Activated CD8-positive, alpha-beta memory T cell treated with anti-CD3 and anti-CD28 coated beads for 4 hours (primary cell): ENCODE measurements at regions not wholly inside any gene's neighbourhood (a gene's known extent, or its start where the extent isn't known, plus 50 kb on each side); places are given as distances from the start of the nearest gene placed in this dataset.

Experiments
- DNase-seq, 2 donors: peaks; one replicate each; pipeline ENCODE4 v3.0.0-alpha.2; 2020; ENCODE audit warnings: low read depth in 2 of 2

DNA sequence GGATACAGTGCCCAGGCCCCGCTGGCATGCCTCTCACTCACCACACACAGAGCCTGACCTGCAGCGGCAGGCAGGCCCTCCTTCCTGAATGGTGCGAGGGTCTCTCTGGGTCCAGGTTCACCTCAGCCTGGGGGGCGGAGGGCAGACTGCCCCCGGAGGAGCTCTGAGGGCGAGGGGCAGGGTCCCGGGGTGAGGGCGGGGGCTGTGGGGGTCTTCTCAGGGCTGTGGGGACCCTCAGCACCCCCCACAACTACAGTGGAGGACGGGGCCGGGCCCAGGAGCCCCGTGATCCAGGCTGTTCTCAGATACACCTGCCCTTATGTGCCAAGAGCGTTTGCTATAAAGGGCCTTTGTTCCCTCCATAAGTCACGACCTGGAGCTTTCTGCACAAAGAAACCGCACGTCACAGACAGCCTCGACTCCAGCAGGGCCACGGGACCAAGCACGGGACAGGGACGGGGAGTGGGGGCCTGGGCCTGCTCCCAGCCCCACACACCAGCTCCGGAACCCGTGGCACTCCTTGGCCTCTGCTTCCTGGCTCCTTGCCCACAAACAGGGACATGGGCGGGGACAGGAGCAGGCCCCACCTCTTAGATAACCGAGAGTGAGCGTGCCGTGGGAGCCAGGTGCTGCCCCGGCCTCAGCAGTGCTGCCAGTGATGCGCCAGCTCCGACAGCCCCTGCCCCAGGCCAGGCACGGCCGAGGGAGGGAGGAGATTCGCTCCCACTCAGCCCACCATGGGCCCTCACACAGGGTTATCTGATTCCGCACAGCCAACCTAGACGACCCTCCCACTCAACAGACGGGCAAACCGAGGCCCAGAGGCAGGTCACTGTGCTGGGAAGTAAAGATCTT is 101.9 kb downstream of the RFLNA start:
- DNase-seq = no peak

DNA sequence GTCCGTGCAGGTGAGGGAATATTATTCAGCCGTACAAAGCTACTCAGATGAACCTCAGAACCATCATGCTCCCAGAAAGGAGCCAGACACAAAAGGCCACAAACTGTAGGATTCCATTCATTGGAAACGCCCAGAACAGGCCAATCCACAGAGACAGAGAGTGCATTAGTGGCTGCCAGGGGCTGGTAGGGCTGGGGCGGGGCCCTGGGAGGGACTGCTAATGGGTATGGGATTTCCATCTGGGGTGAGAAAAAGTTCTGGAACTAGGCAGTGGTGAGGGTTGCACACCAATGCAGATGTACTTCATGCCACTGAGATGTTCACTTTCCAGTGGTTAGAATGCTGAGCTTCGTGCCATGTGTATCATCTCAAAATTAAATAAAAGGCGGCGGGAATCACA is 101.1 kb downstream of the RFLNA start:
- no peak for DNase-seq

DNA sequence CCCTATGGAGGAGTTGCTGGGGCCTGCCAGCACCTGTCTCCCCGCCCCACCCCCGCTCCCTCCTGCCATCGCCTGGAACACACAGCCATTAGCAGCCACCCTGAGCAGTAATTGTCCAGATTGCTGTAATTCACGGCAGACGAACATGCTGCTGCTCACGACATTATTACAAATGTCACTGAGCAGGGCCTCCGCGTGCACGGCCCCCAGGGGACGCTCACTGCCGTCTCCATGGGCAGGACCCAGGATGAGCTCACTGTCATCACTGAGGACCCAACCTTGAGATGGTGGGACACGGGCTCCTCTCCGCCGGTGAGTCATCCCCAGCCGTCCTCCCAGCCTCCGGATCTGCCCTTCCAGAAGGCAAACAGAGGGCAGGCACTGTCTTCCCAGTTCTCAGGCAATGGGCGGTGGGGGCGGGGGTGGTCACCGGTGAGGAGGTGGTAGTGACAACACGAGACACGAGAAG is 100.4 kb downstream of the RFLNA start:
- DNase-seq = no peak

DNA sequence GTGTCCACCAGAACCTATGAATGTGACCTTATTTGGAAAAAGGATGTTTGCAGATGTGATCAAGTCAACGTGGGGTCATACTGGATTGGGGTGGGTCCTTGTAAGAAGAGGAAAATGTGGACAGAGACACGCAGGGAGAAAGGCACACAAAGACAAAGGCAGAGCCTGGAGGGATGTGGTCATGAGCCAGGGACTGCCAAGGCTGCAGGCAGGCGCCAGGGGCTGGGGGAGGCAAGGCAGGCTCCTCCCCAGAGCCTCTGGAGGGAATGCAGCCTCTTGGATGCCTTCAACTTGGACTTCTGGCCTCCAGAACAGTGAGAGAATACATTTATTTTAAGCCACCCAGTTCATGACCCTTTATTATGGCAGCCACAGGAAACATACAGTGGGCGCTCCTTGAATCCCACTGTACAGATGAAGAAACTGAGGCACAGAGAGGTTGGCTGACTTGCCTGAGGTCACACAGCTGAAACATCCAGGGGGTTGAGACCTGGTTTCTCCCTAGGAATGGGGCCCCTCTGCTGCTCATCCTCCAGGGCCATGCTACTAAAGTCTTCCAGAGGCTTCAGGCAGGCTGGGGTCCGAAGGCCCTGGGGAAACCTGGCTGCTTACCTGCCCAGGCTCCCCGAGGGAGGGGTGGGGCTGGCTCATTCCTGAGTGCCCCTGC is 99.7 kb downstream of the RFLNA start:
- DNase-seq = no peak

DNA sequence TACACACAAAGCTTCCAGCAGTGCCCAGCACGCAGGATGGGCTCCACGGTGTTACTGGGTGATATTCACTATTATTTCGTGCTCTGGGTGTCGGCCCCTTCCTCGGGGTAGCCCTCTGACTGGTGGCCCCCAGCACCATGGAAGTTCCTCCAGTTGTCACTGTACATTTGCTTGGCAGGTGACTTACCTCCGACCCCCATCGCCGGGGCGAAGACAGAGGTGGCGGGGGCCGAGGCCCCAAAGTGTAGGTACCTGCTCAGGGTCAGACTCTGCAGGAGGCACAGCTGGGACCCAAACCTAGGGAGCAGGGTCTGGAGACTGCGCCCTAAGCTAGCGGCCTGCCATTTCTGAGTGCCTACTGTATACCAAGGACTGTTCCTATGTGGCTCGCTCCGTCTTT is 98.9 kb downstream of the RFLNA start:
- DNase-seq = no peak

DNA sequence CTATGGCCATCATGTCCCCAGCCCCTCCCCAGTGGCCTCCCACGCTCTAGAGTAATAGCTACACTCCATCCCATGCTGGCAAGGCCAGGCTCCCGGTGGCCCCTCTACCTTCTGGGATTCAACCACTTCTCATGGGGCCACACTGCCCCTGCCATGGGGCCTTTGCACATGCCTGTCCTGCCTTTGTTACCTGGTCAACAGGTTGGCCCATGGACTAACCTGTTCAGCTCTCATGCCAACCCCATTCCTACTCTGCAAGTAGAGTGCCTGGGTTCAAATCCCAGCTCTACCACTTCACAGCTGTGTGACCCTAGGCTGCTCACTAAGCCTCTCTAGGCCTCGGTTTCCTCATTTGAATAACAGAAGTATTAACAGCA is 98.5 kb downstream of the RFLNA start:
- DNase-seq = no peak

DNA sequence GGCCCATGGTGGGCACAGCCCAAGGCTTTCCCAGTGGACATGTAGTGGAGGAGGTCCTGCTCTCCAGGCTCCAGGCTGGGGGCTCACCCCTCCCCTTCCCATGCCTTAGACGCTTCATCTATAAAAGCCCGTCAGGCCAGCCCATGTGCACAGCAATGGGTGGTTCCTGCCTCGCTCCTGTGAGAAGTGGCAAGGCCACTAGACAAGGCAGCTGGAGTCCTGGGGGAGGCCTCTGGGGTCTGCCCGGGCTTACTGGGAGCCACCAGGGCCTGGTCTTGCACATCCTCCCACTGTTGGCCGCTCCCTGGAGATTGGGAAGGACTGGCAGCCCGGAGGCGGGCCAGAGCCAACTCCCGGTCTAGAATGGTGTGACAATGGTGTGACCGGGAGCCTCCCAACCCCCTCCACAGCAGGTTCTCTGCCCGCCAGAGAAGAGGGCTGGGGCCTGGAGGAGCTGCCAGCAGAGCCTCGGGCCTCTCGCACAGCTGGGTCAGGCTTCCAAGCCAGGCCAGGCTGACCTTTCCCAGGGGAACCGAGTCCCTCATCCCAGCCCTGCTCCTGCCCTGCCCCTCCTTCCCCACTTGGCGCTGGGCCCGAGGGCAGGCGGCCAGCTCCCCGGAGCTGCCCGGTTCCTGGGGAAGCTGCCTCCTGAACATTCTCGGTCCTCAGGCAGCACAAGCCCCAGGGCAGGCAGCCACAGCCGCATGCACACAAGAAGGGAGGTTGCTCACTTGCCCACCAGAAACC is 97.9 kb downstream of the RFLNA start:
- DNase-seq = no peak

DNA sequence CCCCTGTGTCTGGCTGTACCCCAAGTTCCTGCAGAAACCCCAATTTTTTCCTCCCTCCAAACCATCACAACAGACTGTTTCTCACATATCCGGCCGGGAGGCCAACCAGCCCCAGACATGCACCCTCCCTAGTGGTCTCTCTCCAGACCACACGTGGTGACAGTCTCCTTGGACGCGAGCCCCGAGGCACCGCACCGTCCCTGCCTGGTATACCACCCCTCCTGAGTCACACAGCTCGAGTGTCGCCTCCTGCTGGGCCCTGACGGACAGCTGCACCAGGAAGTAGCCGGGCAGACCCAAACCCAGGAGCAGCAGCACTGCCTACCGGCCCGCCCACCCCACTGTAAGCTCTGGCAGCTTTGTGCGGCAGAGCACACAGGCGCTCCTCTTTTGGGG is 97.4 kb downstream of the RFLNA start:
- no peak for DNase-seq

DNA sequence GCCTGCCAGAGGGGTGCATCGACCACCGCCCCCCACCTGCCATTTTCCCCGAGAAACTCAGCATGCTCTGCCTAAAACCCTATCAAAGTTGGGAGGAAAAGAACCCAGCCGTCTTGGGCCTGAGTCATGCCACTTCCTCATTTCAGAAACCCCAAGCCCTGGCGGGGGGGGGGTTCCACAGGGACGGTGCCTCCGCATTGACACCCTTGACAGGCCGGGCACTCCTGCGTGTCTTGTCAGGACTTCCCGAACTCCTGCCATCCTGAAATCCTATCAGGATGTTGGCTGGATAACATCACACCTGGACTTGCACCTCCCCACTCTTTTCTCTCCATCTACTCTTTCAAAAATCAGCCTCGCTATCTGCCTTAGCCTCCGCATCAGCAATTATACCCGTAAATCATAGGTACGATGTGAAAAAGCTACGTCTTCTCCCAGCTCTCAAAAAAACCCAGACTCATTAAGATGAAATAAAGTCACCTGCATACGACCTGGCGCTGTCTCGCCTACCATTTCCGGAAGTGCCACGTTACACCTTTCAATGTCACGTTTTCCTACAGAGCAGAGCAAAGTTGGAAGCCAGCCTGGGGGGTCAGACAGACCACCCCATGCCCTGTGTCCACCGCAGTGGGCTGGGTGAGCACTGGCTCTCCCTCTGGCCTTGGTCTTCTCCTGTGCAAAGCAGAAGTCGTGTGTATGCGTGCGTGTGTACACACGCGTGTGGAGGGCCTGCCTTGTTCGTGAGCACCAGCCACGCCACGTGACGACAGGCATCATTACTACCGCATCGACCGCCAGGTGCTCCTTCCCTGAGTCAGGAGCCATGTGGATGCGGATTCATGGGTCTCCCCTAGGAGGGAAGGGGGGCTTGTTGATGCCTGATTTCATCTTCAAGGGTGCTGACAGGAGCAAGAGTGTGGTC is 96.7 kb downstream of the RFLNA start:
- peak; percentile 19 to 31 for DNase-seq

DNA sequence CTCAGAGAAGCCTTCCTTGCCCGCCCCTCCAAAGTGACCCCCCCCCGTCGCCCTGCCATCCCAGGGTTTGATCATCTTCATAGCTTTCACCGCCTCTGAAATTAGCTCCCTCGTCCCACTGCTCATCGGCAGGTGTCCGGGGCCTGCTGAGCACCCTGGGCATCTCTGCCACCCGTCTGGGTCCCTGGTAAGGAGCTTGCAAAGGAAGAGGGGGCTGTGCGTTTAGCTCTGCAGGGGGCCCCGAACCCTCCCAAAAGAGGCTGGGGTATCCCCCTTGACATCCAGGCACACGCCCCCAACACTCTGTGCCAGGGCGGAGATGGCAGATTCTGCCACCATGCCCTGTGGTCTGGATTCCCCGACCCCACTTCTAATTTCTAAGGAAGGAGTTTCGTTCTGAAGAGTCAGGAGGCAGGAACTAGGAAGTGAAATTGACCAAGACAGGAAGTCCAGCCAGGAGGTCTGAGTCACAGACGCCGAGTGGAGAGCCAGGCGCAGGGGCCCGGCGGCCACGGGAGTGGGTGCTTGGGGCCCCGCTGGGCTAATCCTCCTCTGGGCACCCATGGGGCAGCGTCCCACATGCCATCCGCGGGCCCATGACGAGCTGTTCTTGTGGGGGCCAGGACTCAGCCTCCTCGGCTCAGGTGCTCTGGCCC is 95.7 kb downstream of the RFLNA start:
- no peak for DNase-seq

DNA sequence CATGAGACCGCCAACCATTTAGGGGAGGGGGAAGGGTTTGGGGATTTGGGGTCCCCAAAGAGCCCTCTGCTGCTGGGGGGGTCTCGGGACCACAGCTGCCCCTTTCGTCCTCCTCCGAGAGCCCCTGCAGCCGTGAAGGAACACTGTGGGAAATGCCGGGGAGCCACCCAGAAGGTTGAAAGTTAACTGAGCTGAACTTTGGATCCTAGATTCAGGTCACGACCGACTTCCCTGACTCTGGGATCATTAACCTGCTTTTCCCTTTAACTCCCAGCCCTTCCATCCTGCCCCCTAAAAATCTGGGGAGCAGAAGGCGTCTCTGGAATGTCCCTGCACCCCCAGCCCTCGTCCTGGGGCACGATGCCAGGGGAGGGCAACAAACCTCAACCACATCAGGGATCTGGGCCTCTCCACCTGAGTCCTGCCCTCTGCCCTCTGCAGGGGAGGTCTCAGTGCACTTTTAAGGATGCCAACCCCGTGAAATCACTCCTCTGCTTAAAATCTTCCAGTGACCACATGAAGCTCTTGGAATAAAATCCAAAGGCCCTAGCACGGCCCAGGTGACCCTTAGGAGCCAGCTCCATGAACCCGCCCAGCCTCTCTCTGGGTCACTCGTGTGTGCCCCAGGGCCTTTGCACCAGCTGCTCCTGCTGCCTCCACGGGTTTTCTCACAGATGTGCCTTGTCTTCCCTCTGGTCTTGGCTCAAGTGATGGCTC is 95.0 kb downstream of the RFLNA start:
- no peak for DNase-seq

DNA sequence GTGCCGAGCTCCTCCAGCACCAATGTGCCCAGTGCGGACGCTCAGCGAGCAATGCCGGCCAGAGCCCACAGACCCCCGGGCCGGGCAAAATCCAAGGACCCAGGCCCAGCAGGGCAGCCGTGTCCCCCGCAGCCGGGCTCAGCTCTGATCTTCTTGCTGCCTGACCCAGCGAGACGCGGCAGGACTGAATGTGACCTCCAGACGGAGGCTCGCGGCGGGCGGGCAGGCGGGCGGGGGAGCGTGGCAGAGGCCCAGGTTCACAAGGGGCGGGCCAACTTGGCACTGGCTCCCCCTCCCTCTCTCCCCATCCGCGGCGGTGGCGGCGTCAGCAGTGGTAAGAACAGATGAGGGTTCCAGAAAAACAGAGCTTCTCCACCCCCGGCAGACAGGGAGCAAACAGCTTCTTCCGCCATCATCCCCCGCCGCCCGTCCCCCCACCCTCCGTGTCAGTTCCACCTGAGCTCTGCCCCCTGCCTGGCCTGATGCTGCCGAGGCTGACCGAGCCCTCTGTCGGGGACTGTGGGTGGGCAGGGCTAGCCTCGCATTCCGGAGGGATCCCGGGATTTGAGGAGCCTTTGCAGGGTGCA is 94.3 kb downstream of the RFLNA start:
- DNase-seq = peak; percentile 31 to 39

DNA sequence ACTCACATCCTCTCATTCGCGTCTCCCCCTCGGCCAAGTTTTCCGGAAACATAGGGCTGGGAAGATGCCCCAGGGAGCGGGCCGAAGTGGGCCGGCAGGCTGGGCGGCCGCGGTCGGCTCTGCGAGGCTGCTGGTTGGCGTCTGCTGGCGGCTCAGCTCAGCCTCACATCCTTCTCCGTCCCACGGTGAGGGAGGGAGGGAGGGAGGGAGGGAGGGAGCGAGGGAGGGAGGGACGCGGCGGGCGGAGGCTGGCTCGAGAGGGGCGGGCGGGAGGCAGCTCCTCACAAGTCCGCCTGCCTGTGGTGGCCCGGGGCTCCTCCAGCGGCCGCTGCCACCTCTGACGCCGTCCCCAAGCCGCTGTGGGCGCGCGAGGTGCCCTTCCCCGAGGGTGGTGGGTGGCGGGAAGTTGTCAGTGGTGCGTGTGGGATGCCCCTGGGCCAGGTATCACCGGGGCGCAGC is 93.8 kb downstream of the RFLNA start:
- peak; percentile 25 to 40 for DNase-seq

DNA sequence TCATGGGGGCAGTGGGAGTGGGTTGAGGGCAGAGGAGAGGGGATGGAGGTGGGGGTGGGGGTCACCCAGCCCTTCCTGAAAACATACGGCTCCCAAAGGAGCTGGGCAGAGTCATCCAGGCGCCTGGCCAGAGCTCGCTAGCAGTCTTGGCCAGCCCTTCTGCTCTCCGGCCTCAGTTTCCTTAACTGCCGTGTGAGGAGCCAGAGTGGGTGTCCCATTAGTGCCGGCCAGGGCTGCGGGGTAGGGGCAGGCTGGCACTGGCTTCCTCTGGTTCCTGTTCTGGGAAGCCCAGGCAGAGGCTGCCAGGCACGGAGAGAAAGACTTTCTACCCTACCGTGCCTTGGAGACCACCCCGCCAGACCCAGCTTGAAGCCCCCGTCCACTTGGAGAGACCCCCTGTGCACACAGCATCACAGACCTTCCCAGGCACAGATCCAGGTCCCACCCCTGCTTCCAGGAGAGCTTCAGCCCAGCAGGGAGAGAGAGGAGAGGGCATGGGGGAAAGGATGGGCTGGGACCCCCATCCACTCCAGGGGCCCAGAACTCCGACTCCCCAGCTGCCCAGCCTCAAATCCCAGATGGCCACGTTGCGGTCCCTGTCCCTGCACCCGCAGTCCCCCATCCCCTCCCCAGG is 93.3 kb downstream of the RFLNA start:
- DNase-seq = no peak

DNA sequence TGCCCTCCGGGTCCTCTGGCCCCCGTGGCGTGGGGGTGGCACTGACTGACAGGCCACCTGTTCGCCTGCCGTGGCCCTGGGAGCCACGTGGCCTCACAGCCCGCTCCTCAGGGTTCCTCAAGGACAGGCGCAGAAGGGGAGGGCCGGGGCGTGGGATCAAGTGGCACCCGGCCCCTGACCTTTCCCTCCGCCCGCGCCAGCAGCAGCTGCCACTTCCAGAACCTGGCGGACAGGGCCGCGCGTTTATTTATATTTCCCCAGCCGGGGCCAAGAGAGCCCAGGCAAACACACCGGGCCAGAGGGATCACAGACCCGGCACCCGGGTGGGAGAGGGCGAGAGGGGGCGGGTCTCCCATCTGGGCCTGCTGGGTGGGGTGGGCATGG is 92.6 kb downstream of the RFLNA start:
- DNase-seq = no peak

DNA sequence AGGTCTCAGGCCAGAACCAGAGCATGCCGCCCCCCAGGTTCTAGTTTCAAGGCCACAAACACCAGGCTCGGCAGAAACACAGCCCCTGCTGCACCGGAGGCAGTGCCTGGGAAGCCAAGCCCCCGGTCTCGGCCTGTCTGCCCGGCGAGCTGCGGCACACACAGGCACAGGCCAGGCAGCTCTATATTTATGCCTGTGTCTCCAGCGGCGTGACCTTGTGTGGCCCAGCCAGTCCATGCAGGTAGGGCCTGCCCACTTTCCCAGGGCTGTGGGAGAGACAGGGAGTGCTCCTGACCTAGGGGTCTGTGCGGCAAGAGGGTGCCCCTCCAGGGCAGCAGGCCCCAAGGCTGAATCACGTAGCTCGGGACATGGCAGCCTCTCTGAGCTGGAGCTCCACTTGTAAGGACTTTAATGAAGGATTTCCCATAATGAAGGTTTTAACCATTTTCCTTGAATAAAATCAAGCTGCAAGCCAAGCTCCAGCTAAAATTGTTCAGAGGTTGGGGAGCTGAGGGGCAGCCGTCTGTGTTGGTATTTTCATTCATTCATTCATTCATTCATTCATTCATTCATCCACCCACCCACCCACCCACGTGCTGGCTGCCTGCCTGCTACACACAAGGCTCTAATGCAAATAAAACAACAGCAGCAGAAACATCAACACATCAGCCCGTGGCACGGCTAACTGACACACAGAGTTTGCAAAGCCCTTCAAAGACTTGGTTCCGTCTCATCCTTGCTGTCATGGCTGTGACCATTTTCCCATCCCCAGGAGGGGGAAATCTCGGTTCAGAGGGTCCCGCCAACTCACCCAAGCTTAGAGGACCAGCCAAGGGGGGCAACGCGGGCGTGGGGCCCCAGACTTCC is 92.0 kb downstream of the RFLNA start:
- DNase-seq = no peak

DNA sequence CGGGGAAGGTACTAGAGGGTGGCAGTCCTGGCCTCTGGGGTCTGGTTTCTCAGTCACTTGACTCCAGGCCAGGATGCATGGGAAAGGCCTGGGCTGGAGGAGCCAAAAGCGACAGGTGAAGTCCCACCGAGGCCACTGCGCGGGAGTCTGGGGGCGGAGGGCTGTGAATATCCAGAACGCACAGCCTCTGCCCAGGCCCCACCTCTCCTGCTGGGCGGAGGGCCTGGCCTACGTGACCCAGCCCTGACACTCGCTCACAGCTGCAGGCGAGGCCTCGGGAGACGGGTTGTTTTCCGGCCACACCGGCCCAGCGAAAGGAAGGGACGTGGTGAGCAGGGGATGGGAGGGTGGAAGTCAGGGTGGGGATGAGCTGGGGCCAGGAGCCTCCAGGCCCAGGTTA is 91.2 kb downstream of the RFLNA start:
- DNase-seq = no peak

DNA sequence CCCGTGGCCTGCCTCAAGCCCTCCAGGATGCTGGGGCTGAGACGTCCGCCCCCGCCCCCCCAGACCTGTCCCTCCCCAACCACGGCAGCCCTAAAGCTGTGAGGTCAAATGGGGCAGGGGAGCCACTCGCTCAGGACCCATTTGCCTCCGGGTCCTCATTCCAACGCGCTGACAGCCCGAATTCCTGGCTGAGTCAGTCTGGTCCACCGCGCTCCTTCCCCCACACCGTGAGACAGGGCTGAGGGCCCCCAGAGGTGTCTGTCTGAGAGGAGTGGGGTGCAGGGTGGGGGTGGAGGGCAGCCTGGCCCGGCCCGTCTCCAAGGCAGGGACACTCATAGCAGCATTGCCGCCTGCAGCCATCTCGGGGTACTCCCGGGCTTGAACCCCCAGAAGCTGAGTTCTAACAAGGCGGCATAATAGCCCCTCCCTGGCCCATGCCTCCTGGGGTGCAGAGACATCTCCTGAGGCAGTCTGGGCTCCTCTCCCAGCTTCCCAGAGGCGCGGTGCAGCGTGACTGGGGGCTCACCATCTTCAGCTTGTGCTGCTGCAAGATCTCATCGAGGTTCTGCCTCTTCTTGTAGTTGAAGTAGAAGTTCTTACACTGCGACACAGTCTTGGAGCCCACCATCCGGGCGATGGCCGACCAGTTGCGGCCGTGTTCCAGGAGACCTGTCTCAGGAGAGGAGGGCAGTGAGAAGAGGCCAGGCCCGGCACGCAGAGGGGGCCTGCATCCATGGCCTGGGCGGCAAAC is 90.5 kb downstream of the RFLNA start:
- DNase-seq = no peak
